ENCODE measurements at regions not wholly inside any gene's neighbourhood (a gene's known extent, or its start where the extent isn't known, plus 50 kb on each side); places are given as distances from the start of the nearest gene placed in this dataset.
A peak's percentile ranks its signal among the peaks of the same experiment; 100 is the strongest.
"Not testable (repeated sequence)": the region's sequence is repeated elsewhere in the genome, so short reads cannot be mapped to it uniquely, and the experiment has no call there.

DNA sequence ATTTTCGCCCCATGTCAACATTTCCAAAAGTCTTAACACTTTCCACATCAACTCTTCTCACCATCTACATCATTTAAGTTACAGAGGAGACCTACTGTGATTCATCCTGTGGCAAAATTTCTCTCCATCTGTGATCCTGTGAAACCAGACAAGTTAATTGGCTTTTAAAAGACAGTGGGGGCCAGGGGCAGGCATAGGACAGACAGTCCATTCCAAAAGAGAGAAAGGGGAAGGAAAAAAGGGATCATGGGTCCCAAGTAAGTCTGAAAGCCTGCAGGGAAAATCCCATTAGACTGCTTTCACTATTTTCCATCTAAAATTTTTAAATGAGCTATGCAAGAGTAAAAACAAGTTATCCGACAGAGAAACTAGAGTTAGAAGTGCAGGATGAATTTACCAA lies 121.0 kb downstream of the MRPL57 start:
- H3K9me3 Mint-ChIP-seq: no peaks in the 10 kb centered on the region
- no peaks in the 10 kb centered on the region for H3K36me3 Mint-ChIP-seq (ENCODE audit: low read depth)
- H3K27me3 Mint-ChIP-seq (ENCODE audit: low read depth): no peaks in the 10 kb centered on the region
- peak overlapping the region; percentile 91 to 98 (median 96) for H3K4me3 Mint-ChIP-seq
- TF ChIP-seq, protein P1, sequence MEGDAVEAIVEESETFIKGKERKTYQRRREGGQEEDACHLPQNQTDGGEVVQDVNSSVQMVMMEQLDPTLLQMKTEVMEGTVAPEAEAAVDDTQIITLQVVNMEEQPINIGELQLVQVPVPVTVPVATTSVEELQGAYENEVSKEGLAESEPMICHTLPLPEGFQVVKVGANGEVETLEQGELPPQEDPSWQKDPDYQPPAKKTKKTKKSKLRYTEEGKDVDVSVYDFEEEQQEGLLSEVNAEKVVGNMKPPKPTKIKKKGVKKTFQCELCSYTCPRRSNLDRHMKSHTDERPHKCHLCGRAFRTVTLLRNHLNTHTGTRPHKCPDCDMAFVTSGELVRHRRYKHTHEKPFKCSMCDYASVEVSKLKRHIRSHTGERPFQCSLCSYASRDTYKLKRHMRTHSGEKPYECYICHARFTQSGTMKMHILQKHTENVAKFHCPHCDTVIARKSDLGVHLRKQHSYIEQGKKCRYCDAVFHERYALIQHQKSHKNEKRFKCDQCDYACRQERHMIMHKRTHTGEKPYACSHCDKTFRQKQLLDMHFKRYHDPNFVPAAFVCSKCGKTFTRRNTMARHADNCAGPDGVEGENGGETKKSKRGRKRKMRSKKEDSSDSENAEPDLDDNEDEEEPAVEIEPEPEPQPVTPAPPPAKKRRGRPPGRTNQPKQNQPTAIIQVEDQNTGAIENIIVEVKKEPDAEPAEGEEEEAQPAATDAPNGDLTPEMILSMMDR (IDR thresholded peaks at IDR 0.05; ENCODE audit: unreplicated experiment in 3 of 3): no peak
- peak overlapping the region; percentile 81 to 94 (median 93) for H3K27ac Mint-ChIP-seq
- H3K4me1 Mint-ChIP-seq: peaks cover 21% of the 10 kb centered on the region

DNA sequence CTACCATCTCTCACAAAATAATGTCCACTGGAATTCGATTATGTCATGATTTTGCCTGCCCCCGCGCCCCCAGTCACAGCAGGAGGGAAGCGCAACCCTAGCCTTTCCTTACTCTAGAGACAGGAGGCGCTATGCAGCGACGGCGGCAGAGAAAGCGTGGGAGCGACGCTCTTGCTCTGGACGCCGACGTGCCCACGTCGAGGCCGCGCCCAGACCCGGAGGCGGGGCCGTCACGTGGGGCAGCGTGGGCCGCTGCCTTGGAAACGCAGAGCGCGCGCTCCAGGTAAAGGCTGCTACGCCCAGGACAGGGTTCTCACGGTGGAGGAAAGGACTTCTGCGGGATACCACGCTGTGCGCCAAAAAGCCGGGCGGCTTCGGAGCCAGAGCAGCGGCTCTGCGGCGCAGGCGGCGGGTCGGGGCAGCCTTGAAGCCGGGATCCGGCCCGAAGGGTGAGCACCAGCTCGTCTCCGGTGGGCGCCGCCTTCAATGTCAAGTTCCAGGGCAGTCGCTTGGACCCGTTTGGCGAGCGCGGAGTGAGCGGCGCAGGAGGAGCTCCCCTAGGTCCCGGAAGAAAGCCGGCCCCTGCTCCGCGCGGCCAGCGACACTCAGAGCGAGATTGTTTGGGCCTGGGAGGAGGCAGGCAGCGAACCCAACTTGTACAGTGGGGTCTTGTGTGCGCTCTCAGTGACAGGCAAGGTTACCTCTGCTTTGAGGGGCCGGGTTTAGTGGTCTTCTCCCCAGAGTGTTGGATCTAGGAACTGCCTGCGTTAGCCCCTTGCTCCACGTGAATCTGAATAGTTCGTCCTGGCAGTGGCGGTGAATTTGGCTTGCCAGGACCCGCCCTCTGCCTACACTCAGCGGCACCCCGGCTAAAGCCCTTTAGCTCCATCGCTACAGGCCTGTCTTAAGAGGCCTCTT lies 121.7 kb downstream of the MRPL57 start:
- H3K4me1 Mint-ChIP-seq: peaks cover 21% of the 10 kb centered on the region
- H3K27me3 Mint-ChIP-seq (ENCODE audit: low read depth): no peaks in the 10 kb centered on the region
- peak overlapping the region; percentile 91 to 98 (median 96) for H3K4me3 Mint-ChIP-seq
- no peaks in the 10 kb centered on the region for H3K9me3 Mint-ChIP-seq
- TF ChIP-seq, protein P1 (IDR thresholded peaks at IDR 0.05; ENCODE audit: unreplicated experiment in 3 of 3): peak; percentile 93 to 94 (median 93)
- H3K36me3 Mint-ChIP-seq (ENCODE audit: low read depth): no peaks in the 10 kb centered on the region
- peak overlapping the region; percentile 81 to 94 (median 93) for H3K27ac Mint-ChIP-seq

DNA sequence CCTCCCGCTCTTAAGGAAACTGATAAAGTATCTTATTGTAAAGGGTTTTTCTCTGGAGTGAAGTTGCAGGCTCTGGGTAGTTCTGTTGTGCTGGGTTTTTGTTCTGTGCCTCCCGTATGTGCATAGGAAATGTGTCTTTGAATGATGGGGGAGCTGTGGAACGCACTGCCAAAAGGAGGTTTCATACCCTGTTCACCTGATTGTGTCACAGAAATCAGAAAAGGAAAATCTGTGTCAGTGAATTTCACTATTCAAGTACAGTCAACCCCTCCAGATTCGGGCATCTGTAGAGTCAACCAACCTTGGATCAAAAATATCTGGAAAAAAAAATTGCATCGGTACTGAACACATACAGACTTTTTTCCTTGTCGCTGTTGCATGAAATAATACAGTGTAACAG lies 127.8 kb downstream of the MRPL57 start:
- Mint-ChIP-seq H3K4me1 (peaks cover 3% of the 10 kb centered on the region), H3K9me3 (no peaks in the 10 kb centered on the region), H3K27ac (no peak overlapping the region), H3K4me3 (no peak overlapping the region), H3K27me3 (ENCODE audit: low read depth) (no peaks in the 10 kb centered on the region), H3K36me3 (ENCODE audit: low read depth) (peaks cover 11% of the 10 kb centered on the region)
- TF ChIP-seq, protein P1 (IDR thresholded peaks at IDR 0.05; ENCODE audit: unreplicated experiment in 3 of 3): no peak

DNA sequence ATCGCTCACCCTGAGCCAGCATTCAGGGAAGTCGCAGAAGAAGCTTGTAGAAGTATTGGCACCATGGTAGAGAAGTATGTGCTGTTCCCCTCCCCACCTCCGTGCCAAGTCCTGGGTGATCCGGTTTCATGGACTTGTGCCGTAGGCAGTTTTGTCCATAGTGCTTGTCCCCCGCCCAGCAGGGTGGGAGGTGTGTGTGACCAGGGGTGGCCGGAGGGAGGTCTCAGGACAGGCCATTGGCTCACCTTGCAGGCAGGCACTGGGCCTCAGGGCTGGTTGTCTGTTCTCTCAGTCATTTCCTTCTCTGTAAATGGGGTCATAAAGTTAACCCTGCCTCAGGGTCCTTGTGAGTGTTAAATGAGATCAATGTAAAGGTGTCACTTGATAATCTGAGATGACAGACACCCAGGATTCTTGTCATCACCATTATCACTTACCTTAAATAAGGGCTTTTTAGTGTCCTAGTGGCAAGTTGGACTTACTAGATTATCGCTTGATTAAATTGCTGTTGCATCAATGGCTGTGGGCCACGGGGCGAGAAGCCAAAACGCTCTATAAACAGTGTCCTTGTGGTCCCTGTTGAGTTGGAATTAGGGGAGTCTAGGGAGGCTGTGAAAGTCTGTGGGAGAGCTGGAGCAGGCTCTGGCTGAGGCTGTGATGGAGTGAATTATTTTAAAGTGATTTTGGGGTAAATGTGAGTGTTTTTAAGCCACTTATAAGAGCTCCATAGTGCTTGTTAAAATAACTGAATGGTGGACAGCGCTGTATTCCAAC lies 130.0 kb downstream of the MRPL57 start:
- not testable (repeated sequence) for H3K4me1 Mint-ChIP-seq; H3K9me3 Mint-ChIP-seq; H3K27me3 Mint-ChIP-seq (ENCODE audit: low read depth); H3K4me3 Mint-ChIP-seq; H3K27ac Mint-ChIP-seq
- H3K36me3 Mint-ChIP-seq (ENCODE audit: low read depth): peaks cover 17% of the 10 kb centered on the region

DNA sequence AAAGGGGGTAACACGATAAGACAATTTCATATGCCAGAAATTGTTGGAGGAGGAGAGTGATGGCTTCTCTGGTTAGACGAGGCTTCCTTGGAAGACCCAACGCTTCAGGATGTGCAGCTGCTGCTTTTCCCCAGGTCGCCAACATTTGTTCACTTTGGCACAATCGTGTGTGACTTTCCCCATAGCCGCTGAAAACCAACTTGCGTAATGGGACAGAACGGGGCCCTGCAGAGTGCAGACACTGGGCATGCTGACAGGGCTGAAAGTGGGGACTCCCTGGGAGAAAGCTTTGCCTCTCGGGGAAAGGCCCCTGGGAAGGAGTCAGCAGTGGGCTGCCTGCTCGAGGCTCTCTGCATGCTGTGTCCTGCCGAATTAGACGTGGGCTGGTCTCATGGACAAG lies 130.7 kb downstream of the MRPL57 start:
- H3K27ac Mint-ChIP-seq; H3K4me1 Mint-ChIP-seq; H3K4me3 Mint-ChIP-seq; H3K9me3 Mint-ChIP-seq; H3K27me3 Mint-ChIP-seq (ENCODE audit: low read depth): not testable (repeated sequence)
- H3K36me3 Mint-ChIP-seq (ENCODE audit: low read depth): peaks cover 17% of the 10 kb centered on the region

DNA sequence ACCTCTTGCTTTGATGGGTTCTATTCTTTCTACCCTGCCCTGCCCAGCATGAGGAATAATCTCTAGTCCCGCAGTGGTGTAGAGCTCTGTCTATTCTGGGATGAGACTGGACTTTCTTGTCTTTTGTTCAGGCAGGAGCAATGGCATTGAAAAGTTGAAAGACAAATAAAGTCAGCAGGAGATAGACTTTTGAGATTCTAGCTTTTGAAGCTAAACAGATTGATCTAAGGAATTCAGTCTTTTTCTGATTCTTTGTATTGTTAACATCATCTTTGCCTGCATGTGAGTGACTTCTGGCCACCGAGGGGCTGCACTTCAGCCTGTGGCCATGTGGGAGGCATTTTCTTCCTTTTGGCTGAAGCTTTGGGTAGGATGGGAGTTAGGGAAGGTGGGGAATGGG lies 132.4 kb downstream of the MRPL57 start:
- Mint-ChIP-seq H3K36me3 (ENCODE audit: low read depth) (peaks cover 16% of the 10 kb centered on the region), H3K9me3 (no peaks in the 10 kb centered on the region), H3K4me3 (no peak overlapping the region), H3K27ac (no peak overlapping the region), H3K4me1 (no peaks in the 10 kb centered on the region), H3K27me3 (ENCODE audit: low read depth) (no peaks in the 10 kb centered on the region)
- TF ChIP-seq, protein P1 (IDR thresholded peaks at IDR 0.05; ENCODE audit: unreplicated experiment in 3 of 3): no peak

Measured in nephron (organoid).